OCI-LY7 (cell line): ENCODE measurements at regions not wholly inside any gene's neighbourhood (a gene's known extent, or its start where the extent isn't known, plus 50 kb on each side); places are given as distances from the start of the nearest gene placed in this dataset.
"Not testable (repeated sequence)": the region's sequence is repeated elsewhere in the genome, so short reads cannot be mapped to it uniquely, and the experiment has no call there.

ENCODE experiments used
- BruUV-seq: library from RNA; stranded (reverse); fragments of 400-500 nt; replicated peaks from 2 replicates; lab custom pipeline; 2021; lab: Mats Ljungman, UMichigan
- CTCF ChIA-PET: fragments of 300-600 bp; sonication (Branson Sonifier 250); formaldehyde crosslinking; loops from one replicate; lab custom pipeline; 2022; ENCODE audit warnings: antibody characterized with exemption; ENCODE audit not compliant: unreplicated experiment; lab: Charles Lee
- POLR2A ChIA-PET: fragments of 300-600 bp; sonication (Branson Sonifier 250); formaldehyde crosslinking; loops from one replicate; lab custom pipeline; 2022; ENCODE audit warnings: antibody characterized with exemption; lab: Charles Lee
- DNase-seq: peaks from one replicate; pipeline ENCODE4 v3.0.0-alpha.2; 2015; ENCODE audit warnings: low spot score
- H2AFZ ChIP-seq: fragments of 200-600 bp; sonication (generic), shearing (Covaris generic); 2 replicates; pipeline ENCODE4 v1.6.1; 2014; ENCODE audit warnings: mild to moderate bottlenecking, antibody characterized with exemption, low read length, moderate library complexity
- H3K27ac ChIP-seq: fragments of 200-600 bp; sonication (generic); 2 replicates; pipeline ENCODE4 v1.5.1; 2014; ENCODE audit warnings: mixed run types, low read depth, mild to moderate bottlenecking, moderate library complexity, low read length, inconsistent platforms; ENCODE audit not compliant: poor library complexity, severe bottlenecking
- H3K36me3 ChIP-seq: fragments of 200-600 bp; sonication (generic); 2 replicates; pipeline ENCODE4 v1.6.1; 2014; ENCODE audit warnings: mild to moderate bottlenecking, antibody characterized with exemption, low read length, moderate library complexity, mixed read lengths; ENCODE audit not compliant: insufficient read depth
- H3K4me1 ChIP-seq: fragments of 200-600 bp; sonication (generic); 2 replicates; pipeline ENCODE4 v1.5.1; 2014; ENCODE audit warnings: mild to moderate bottlenecking, low read length; ENCODE audit not compliant: insufficient read depth, poor library complexity, severe bottlenecking
- H3K4me2 ChIP-seq: fragments of 200-600 bp; sonication (generic); 2 replicates; pipeline ENCODE4 v1.6.1; 2014; ENCODE audit warnings: mild to moderate bottlenecking, low read length
- H3K4me3 ChIP-seq: fragments of 200-600 bp; sonication (generic); 2 replicates; pipeline ENCODE4 v1.5.1; 2014; ENCODE audit warnings: mild to moderate bottlenecking, low read depth, low read length; ENCODE audit not compliant: poor library complexity, severe bottlenecking
- H3K79me2 ChIP-seq: fragments of 200-600 bp; sonication (generic); 2 replicates; pipeline ENCODE4 v1.6.1; 2016; ENCODE audit warnings: low read depth, mild to moderate bottlenecking, low read length, moderate library complexity, mixed read lengths; ENCODE audit not compliant: insufficient read depth
- H3K9me2 ChIP-seq: fragments of 200-600 bp; sonication (generic); 2 replicates; pipeline ENCODE4 v1.6.1; 2016; ENCODE audit warnings: mild to moderate bottlenecking, low read length, mixed read lengths; ENCODE audit not compliant: insufficient read depth
- H3K9me3 ChIP-seq: fragments of 200-600 bp; sonication (generic); 2 replicates; pipeline ENCODE4 v1.6.1; 2014; ENCODE audit warnings: mild to moderate bottlenecking, mixed run types, low read length, mixed read lengths
- H4K20me1 ChIP-seq: fragments of 200-600 bp; sonication (generic); 2 replicates; pipeline ENCODE4 v1.6.1; 2014; ENCODE audit warnings: mild to moderate bottlenecking, antibody characterized with exemption, low read length, moderate library complexity, mixed read lengths; ENCODE audit not compliant: insufficient read depth
- EZH2phosphoT487 ChIP-seq: fragments of 200-600 bp; sonication (generic); IDR thresholded peaks from 2 replicates; pipeline ENCODE4 v1.6.1; 2018; ENCODE audit warnings: low read depth, borderline replicate concordance, mild to moderate bottlenecking, mixed run types, antibody characterized with exemption, low read length, moderate library complexity, mixed read lengths
- intact Hi-C: fragments of 100-400 bp; cut with micrococcal nuclease; formaldehyde crosslinking; loops from one replicate; pipeline ENCODE4 v1.10.0; 2022; ENCODE audit not compliant: unreplicated experiment
- TF ChIP-seq, protein P1 (sequence below): fragments of 200-600 bp; sonication (generic); conservative IDR thresholded peaks from 2 replicates; pipeline ENCODE4 v1.5.1; 2014; ENCODE audit warnings: mild to moderate bottlenecking, antibody characterized with exemption, low read length, moderate library complexity, mixed read lengths

- H3K79me2 ChIP-seq, result no peaks in the 10 kb centered on the region
- no peak overlapping the region for H2AFZ ChIP-seq
- no peaks in the 10 kb centered on the region for H4K20me1 ChIP-seq
- H3K4me1 ChIP-seq, result no peaks in the 10 kb centered on the region
- H3K4me2 ChIP-seq, result no peak overlapping the region
- H3K9me2 ChIP-seq, result no peaks in the 10 kb centered on the region
- H3K27ac ChIP-seq, result no peak overlapping the region
- CTCF ChIA-PET, result no interaction called here
- POLR2A ChIA-PET, result interaction anchor here (0.9 kb wide), 1 partner anchor 354 kb away, joined by 4 read pairs; no protein-coding TSS in a partner anchor
- no peak for DNase-seq
- no TSS peak for BruUV-seq
- no peak for TF ChIP-seq EZH2phosphoT487
- TF ChIP-seq, protein P1, sequence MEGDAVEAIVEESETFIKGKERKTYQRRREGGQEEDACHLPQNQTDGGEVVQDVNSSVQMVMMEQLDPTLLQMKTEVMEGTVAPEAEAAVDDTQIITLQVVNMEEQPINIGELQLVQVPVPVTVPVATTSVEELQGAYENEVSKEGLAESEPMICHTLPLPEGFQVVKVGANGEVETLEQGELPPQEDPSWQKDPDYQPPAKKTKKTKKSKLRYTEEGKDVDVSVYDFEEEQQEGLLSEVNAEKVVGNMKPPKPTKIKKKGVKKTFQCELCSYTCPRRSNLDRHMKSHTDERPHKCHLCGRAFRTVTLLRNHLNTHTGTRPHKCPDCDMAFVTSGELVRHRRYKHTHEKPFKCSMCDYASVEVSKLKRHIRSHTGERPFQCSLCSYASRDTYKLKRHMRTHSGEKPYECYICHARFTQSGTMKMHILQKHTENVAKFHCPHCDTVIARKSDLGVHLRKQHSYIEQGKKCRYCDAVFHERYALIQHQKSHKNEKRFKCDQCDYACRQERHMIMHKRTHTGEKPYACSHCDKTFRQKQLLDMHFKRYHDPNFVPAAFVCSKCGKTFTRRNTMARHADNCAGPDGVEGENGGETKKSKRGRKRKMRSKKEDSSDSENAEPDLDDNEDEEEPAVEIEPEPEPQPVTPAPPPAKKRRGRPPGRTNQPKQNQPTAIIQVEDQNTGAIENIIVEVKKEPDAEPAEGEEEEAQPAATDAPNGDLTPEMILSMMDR, result no peak
- no peaks in the 10 kb centered on the region for H3K9me3 ChIP-seq
- intact Hi-C loops, result no loop called here
- H3K36me3 ChIP-seq, result no peaks in the 10 kb centered on the region
- H3K4me3 ChIP-seq, result no peak overlapping the region
Measured at GRCh38 chr4:89491761-89492160, 184.2 kb upstream of the GPRIN3 start.

GRCh38 chr4:89489921-89490431 is 182.4 kb upstream of the GPRIN3 start:
- H3K79me2 ChIP-seq, H3K9me3 ChIP-seq, POLR2A ChIA-PET, H3K36me3 ChIP-seq, H3K4me2 ChIP-seq, H3K4me1 ChIP-seq, H3K9me2 ChIP-seq, H3K4me3 ChIP-seq, intact Hi-C loops, H3K27ac ChIP-seq, H2AFZ ChIP-seq, BruUV-seq, CTCF ChIA-PET, H4K20me1 ChIP-seq, DNase-seq: not testable (repeated sequence)

GRCh38 chr4:89489338-89489771 is 181.8 kb upstream of the GPRIN3 start:
- Histone ChIP-seq H3K79me2 (no peaks in the 10 kb centered on the region), H3K4me3 (no peak overlapping the region), H3K9me2 (no peaks in the 10 kb centered on the region), H4K20me1 (no peaks in the 10 kb centered on the region), H3K27ac (no peak overlapping the region), H3K4me1 (no peaks in the 10 kb centered on the region), H3K36me3 (no peaks in the 10 kb centered on the region), H3K4me2 (no peak overlapping the region), H2AFZ (no peak overlapping the region), H3K9me3 (no peaks in the 10 kb centered on the region)
- intact Hi-C loops, result no loop called here
- no peak for DNase-seq
- BruUV-seq, result no TSS peak
- ChIA-PET POLR2A (no interaction called here), CTCF (no interaction called here)
- no peak for TF ChIP-seq EZH2phosphoT487
- TF ChIP-seq, protein P1, result no peak
